ENCODE measurements at regions not wholly inside any gene's neighbourhood (a gene's known extent, or its start where the extent isn't known, plus 50 kb on each side); places are given as distances from the start of the nearest gene placed in this dataset.

DNA sequence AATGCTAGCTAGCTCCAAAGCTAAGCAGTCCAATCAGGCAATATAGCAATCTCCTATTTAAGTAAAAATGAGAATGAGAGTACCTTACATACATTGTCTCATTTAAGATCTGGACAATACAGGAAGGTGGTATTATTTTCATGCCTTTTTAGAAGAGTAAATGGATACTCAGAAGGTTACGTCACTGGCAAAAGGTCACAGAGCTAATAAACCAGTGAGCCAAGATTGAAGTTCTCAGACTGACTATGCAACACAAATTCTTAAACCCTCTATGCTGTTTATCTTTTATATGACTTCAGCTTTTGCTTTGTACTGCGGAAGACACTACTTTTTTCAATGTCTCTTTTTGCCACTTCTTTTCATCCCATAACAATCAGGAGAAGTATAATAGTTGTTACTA is 135.2 kb upstream of the PRL start:
- CTCF ChIA-PET = interaction anchor here (1.5 kb wide), 1 partner anchor 23 kb away, joined by 3 read pairs; no protein-coding TSS in a partner anchor
- POLR2A ChIA-PET = no interaction called here
- Histone ChIP-seq H3K4me3 (ENCODE audit: low read length) (no peak overlapping the region), H3K36me3 (ENCODE audit: insufficient read depth, low read length) (no peaks in the 10 kb centered on the region), H3K27me3 (ENCODE audit: control insufficient read depth in 1 of 2, insufficient read depth in 2 of 2, low read length in 2 of 2) (no peaks in the 10 kb centered on the region), H3K4me1 (ENCODE audit: insufficient read depth, low read length) (no peaks in the 10 kb centered on the region), H3K9me3 (ENCODE audit: control insufficient read depth in 1 of 2, insufficient read depth in 1 of 2, low read length in 2 of 2) (peaks cover 0 to 3% of the 10 kb centered on the region in 2 experiments), H3K27ac (ENCODE audit: low read depth in 1 of 2, low read length in 2 of 2) (no peak overlapping the region)
- H3K27me3 Mint-ChIP-seq = no peaks in the 10 kb centered on the region
- DNase-seq = no peak
- peaks cover 2% of the 10 kb centered on the region for H3K9me3 Mint-ChIP-seq
- no peak overlapping the region for H3K4me3 Mint-ChIP-seq
- TF ChIP-seq, protein P1, sequence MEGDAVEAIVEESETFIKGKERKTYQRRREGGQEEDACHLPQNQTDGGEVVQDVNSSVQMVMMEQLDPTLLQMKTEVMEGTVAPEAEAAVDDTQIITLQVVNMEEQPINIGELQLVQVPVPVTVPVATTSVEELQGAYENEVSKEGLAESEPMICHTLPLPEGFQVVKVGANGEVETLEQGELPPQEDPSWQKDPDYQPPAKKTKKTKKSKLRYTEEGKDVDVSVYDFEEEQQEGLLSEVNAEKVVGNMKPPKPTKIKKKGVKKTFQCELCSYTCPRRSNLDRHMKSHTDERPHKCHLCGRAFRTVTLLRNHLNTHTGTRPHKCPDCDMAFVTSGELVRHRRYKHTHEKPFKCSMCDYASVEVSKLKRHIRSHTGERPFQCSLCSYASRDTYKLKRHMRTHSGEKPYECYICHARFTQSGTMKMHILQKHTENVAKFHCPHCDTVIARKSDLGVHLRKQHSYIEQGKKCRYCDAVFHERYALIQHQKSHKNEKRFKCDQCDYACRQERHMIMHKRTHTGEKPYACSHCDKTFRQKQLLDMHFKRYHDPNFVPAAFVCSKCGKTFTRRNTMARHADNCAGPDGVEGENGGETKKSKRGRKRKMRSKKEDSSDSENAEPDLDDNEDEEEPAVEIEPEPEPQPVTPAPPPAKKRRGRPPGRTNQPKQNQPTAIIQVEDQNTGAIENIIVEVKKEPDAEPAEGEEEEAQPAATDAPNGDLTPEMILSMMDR (IDR thresholded peaks at IDR 0.05) = no peak
- H3K36me3 Mint-ChIP-seq (ENCODE audit: low read depth) = no peaks in the 10 kb centered on the region
- H3K4me1 Mint-ChIP-seq (ENCODE audit: low read depth) = no peaks in the 10 kb centered on the region
- intact Hi-C loops (cut with DNase I, micrococcal nuclease) = no loop called here
- no peak overlapping the region for H3K27ac Mint-ChIP-seq
- ATAC-seq (ENCODE audit: poor library complexity) = no peak

DNA sequence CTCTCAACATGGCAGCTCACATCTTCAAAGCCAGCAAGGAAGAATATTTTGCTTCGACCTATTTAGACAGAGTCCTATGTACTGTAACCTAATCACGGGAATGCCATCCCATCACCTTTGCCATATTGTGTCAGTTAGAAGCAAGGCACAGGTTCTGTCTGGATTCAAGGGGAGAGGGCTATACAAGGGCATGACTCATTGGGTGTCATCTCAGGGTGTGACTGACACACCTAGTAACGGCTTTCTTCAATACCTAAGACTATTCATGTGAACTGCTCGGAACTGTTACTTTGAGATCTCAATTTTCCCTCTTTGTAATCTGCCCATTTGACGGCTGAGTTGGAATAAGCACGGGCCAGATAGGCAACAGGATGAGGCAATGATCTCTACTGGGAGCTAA is 135.6 kb upstream of the HDGFL1 start:
- Mint-ChIP-seq H3K9me3 (peaks cover 2% of the 10 kb centered on the region), H3K36me3 (ENCODE audit: low read depth) (no peaks in the 10 kb centered on the region), H3K27ac (no peak overlapping the region), H3K4me1 (ENCODE audit: low read depth) (no peaks in the 10 kb centered on the region), H3K4me3 (no peak overlapping the region), H3K27me3 (no peaks in the 10 kb centered on the region)
- Histone ChIP-seq H3K27me3 (ENCODE audit: control insufficient read depth in 1 of 2, insufficient read depth in 2 of 2, low read length in 2 of 2) (no peaks in the 10 kb centered on the region), H3K9me3 (ENCODE audit: control insufficient read depth in 1 of 2, insufficient read depth in 1 of 2, low read length in 2 of 2) (peaks cover 0 to 3% of the 10 kb centered on the region in 2 experiments), H3K4me1 (ENCODE audit: insufficient read depth, low read length) (no peaks in the 10 kb centered on the region), H3K36me3 (ENCODE audit: insufficient read depth, low read length) (no peaks in the 10 kb centered on the region), H3K27ac (ENCODE audit: low read depth in 1 of 2, low read length in 2 of 2) (no peak overlapping the region), H3K4me3 (ENCODE audit: low read length) (no peak overlapping the region)
- ChIA-PET POLR2A (no interaction called here), CTCF (no interaction called here)
- ATAC-seq (ENCODE audit: poor library complexity) = no peak
- TF ChIP-seq, protein P1 (IDR thresholded peaks at IDR 0.05) = no peak
- no peak for DNase-seq
- intact Hi-C loops (cut with DNase I, micrococcal nuclease) = no loop called here

DNA sequence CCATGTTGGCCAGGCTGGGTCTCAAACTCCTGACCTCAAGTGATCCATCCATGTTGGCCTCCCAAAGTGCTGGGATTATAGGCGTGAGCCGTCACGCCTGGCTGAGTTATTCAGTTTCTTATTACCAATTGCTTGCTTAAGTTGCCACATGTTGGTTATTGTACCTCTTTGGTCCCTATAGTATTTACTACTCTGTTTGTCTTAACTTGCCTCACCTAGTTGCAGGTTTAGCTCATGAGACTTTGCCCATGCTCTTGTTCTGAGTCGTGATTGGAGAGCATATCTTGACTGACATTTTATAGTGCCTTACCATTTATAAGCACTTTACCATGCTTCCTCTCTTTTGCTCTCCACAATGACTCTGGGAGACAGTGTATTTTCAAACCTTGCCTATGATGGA is 134.2 kb upstream of the HDGFL1 start:
- ATAC-seq (ENCODE audit: poor library complexity) (no peak), DNase-seq (no peak)
- H3K27me3 ChIP-seq (ENCODE audit: control insufficient read depth in 1 of 2, insufficient read depth in 2 of 2, low read length in 2 of 2) = no peaks in the 10 kb centered on the region
- Mint-ChIP-seq H3K4me1 (ENCODE audit: low read depth) (no peaks in the 10 kb centered on the region), H3K4me3 (no peak overlapping the region), H3K27ac (no peak overlapping the region), H3K27me3 (no peaks in the 10 kb centered on the region), H3K36me3 (ENCODE audit: low read depth) (no peaks in the 10 kb centered on the region), H3K9me3 (peaks cover 2% of the 10 kb centered on the region)
- H3K27ac ChIP-seq (ENCODE audit: low read depth in 1 of 2, low read length in 2 of 2) = no peak overlapping the region
- POLR2A ChIA-PET = no interaction called here
- TF ChIP-seq, protein P1 (IDR thresholded peaks at IDR 0.05) = no peak
- peaks cover 0 to 3% of the 10 kb centered on the region in 2 experiments for H3K9me3 ChIP-seq (ENCODE audit: control insufficient read depth in 1 of 2, insufficient read depth in 1 of 2, low read length in 2 of 2)
- no peak overlapping the region for H3K4me3 ChIP-seq (ENCODE audit: low read length)
- intact Hi-C loops (cut with DNase I, micrococcal nuclease) = no loop called here
- no peaks in the 10 kb centered on the region for H3K4me1 ChIP-seq (ENCODE audit: insufficient read depth, low read length)
- CTCF ChIA-PET = no interaction called here
- no peaks in the 10 kb centered on the region for H3K36me3 ChIP-seq (ENCODE audit: insufficient read depth, low read length)

All from CD4-positive, alpha-beta T cell (primary cell).